Activated CD4-positive, alpha-beta T cell treated with anti-CD3 and anti-CD28 coated beads, Interleukin-2, amount 10 ng/mL, durations not matched to agents 24 days and 14 days (primary cell): ENCODE measurements at regions not wholly inside any gene's neighbourhood (a gene's known extent, or its start where the extent isn't known, plus 50 kb on each side); places are given as distances from the start of the nearest gene placed in this dataset.

Experiments used
- DNase-seq: peaks from one replicate; pipeline ENCODE4 v3.0.0; 2022
- H3K27ac Mint-ChIP-seq: one replicate; pipeline ENCODE4 v1.8.0; 2022; ENCODE audit warnings: mild to moderate bottlenecking, mixed read lengths
- H3K27me3 Mint-ChIP-seq: one replicate; pipeline ENCODE4 v1.8.0; 2022; ENCODE audit warnings: mixed read lengths
- H3K36me3 Mint-ChIP-seq: one replicate; pipeline ENCODE4 v1.8.0; 2022; ENCODE audit warnings: low read depth, mild to moderate bottlenecking, mixed read lengths
- H3K4me1 Mint-ChIP-seq: one replicate; pipeline ENCODE4 v1.8.0; 2021; ENCODE audit warnings: mixed read lengths
- H3K4me3 Mint-ChIP-seq: one replicate; pipeline ENCODE4 v1.8.0; 2022; ENCODE audit warnings: mild to moderate bottlenecking, moderate library complexity, mixed read lengths
- H3K9me3 Mint-ChIP-seq: one replicate; pipeline ENCODE4 v1.8.0; 2021; ENCODE audit warnings: mixed read lengths
- intact Hi-C: fragments of 100-400 bp; cut with micrococcal nuclease; formaldehyde crosslinking; loops from one replicate; pipeline ENCODE4 v1.15.1; 2023

DNA sequence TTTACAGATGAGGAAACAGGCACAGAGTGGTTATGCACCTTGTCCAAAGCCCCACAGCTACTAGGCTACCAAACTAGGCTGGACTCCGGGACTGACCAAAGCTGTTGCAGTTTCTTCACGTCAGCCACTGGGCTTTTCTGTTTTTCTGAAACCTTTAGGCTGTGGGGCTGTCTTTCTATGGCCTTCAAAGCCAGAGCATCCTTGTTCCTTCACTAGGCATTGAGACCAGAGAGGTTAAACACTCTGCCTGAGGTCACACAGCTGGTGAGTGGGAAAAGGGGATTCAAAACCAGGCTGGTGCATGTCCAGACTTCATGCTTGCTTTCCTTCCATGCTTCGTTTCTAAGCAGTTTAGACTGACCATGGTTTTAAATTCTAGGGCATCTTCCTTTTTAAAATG is 97.5 kb upstream of the KCNG1 start:
- DNase-seq = no peak
- Mint-ChIP-seq H3K27ac (no peak overlapping the region), H3K4me1 (peaks cover 4% of the 10 kb centered on the region), H3K27me3 (peaks cover 31% of the 10 kb centered on the region), H3K36me3 (no peaks in the 10 kb centered on the region), H3K9me3 (no peaks in the 10 kb centered on the region), H3K4me3 (no peak overlapping the region)
- intact Hi-C loops = loop anchor here (5.0 kb wide), 1 partner anchor 58 kb away; no protein-coding TSS in a partner anchor

DNA sequence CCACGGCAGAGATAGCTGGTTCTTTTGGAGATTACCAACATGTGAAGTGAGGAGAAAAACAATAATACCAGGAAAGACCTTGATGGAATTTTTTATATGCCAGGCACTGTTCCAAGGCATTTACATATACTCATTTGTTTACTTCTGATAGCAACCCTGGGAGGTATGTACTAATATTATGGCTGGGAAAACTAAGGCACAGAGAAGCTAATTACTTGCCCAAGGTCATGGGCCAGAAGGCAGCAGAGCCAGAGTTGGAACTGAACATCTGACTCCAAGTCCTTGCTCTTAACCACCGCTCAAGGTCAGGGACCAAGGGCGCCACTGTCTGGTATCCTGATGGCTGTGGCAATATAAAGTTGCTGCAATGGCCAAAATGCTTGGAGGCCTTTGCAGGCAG is 97.0 kb upstream of the KCNG1 start:
- H3K4me1 Mint-ChIP-seq = peaks cover 4% of the 10 kb centered on the region
- no peak overlapping the region for H3K27ac Mint-ChIP-seq
- H3K36me3 Mint-ChIP-seq = no peaks in the 10 kb centered on the region
- peaks cover 26% of the 10 kb centered on the region for H3K27me3 Mint-ChIP-seq
- H3K4me3 Mint-ChIP-seq = no peak overlapping the region
- intact Hi-C loops = loop anchor here (5.0 kb wide), 1 partner anchor 58 kb away; no protein-coding TSS in a partner anchor
- H3K9me3 Mint-ChIP-seq = no peaks in the 10 kb centered on the region
- DNase-seq = no peak

DNA sequence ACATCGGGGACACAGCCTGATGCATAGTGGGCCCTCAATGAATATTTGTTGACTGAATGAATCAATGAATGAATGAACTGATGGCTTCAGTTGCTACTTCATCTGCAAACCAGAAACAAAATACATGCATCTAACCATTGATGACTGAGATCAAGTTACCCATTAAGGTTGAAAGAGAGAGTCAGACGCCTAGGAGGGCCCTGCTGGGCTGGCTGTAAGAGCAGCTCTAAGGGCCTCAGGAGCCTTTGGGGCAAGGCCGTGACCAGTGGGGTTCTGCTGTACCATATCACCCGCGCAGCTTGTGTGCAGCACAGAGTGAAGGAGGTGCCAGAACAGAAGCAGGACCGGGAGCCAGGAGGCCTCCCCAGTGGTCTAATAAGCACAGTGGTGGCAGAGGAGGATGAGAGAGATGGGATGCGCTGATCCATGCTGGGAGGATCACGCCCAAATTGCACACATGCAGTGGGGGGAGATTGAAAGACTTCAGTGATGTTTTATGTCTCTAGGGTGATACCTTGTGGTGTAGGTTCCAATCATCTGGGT is 96.1 kb upstream of the KCNG1 start:
- peaks cover 26% of the 10 kb centered on the region for H3K27me3 Mint-ChIP-seq
- peaks cover 4% of the 10 kb centered on the region for H3K4me1 Mint-ChIP-seq
- DNase-seq = no peak
- no peaks in the 10 kb centered on the region for H3K9me3 Mint-ChIP-seq
- intact Hi-C loops = no loop called here
- H3K4me3 Mint-ChIP-seq = no peak overlapping the region
- H3K27ac Mint-ChIP-seq = no peak overlapping the region
- no peaks in the 10 kb centered on the region for H3K36me3 Mint-ChIP-seq

DNA sequence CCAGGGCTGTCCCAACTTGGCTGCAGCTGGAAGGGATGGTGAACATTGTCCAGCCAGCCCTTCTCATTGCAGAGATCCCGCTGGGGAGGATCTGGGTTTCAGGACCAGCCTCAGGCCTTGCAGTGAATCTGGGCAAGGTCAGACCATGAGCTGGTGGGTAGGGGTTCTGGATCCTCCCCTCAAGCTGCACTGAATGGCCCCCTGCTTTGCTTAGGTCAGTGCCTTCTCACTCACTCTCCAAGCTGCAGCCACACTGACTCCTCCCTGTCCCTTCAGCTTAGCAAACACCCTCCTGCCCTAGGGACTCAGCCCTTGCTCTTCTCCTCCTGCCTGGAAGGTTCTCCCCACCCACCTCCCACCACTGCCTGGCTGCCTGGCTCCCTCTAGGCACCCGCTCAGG is 95.3 kb upstream of the KCNG1 start:
- Mint-ChIP-seq H3K36me3 (no peaks in the 10 kb centered on the region), H3K27me3 (peaks cover 25% of the 10 kb centered on the region), H3K27ac (no peak overlapping the region), H3K4me3 (no peak overlapping the region), H3K9me3 (no peaks in the 10 kb centered on the region), H3K4me1 (peaks cover 2% of the 10 kb centered on the region)
- no peak for DNase-seq
- intact Hi-C loops = no loop called here

DNA sequence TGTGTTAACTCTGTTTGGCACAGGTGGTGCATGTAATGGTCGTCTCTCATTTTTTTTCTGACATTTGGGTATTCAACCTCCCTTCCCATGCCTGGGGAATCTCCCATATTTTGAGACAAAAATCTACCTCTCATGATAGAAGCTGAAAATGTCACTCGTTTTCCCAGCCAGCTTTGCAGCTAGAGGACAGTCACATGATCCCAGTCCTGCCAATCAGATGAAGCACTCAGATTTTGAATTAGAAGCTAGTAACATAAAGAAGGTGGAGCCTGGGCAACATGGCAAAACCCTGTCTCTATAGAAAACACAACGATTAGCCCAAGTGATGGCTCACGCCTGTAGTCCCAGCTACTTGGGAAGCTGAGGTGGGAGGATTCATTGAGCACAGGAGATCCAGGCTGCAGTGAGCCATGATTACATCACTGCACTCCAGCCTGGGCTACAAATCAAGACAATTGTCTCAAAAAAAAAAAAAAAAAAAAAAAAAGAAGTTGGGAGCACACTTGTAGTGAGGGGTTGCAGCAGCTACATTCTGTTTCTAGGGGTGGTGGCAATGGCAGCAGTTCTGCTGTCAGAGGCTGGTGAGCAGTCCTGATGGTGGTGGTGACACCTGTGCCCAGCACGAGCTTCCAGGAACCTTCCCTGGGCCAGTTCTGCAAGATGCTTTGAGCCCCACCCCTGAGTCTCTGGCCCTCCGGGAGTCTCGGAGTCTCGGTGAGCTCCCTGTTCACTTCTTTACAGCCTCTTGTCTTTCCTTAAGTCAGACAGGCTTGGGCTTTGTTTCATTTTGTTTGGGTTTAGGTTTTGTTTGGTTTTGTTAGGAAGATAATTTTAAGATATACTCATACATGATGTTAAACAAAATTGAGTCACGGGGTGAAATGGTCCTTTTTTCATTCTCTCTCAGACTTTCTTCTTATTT is 94.1 kb upstream of the KCNG1 start:
- Mint-ChIP-seq H3K4me3 (no peak overlapping the region), H3K4me1 (no peaks in the 10 kb centered on the region), H3K9me3 (no peaks in the 10 kb centered on the region), H3K27me3 (peaks cover 20% of the 10 kb centered on the region), H3K27ac (no peak overlapping the region), H3K36me3 (no peaks in the 10 kb centered on the region)
- intact Hi-C loops = no loop called here
- no peak for DNase-seq

- Mint-ChIP-seq H3K36me3 (no peaks in the 10 kb centered on the region), H3K4me1 (no peaks in the 10 kb centered on the region), H3K9me3 (no peaks in the 10 kb centered on the region), H3K4me3 (no peak overlapping the region), H3K27me3 (peaks cover 18% of the 10 kb centered on the region), H3K27ac (no peak overlapping the region)
- intact Hi-C loops = no loop called here
- no peak for DNase-seq
Observed at GRCh38 chr20:51111290-51111689, 88.4 kb upstream of the KCNG1 start.

DNA sequence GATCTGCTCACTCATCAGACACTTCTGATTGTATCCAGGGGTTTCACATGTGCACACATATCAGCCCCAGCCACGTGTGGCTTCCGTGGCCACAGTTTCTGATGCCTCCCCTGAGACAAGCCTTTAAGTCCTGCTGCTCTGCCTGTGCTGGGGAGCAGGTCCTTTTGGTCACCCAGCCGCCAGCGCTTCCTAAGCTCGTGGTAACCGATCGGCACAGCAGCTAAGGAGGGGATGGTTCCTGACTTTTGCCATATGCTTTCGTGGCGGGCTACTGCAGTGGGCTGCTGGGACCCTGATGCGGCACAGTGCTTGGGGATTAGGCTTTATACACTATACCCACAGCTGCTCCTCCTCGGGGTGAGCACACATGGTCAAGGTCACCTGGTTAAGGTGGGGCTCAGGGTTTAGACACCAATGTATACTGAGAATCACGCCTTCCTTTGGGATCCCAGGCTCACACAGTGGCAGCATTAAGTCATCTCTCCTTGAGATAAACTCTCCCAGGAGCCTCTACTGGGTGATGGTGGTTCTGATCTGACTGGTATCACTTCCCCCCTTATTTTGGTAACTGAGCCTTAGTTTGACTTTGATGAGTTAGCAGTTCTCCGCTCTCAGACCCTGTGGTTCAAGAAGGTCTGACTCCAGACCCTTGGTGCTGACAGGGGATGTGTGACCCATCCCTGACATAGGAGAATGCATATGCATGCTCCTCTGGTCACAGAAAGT is 85.9 kb upstream of the KCNG1 start:
- no peak overlapping the region for H3K4me3 Mint-ChIP-seq
- intact Hi-C loops = no loop called here
- no peaks in the 10 kb centered on the region for H3K4me1 Mint-ChIP-seq
- peaks cover 20% of the 10 kb centered on the region for H3K27me3 Mint-ChIP-seq
- H3K9me3 Mint-ChIP-seq = no peaks in the 10 kb centered on the region
- no peak for DNase-seq
- no peaks in the 10 kb centered on the region for H3K36me3 Mint-ChIP-seq
- H3K27ac Mint-ChIP-seq = no peak overlapping the region

- no peaks in the 10 kb centered on the region for H3K4me1 Mint-ChIP-seq
- H3K4me3 Mint-ChIP-seq = no peak overlapping the region
- no peaks in the 10 kb centered on the region for H3K9me3 Mint-ChIP-seq
- no peak for DNase-seq
- intact Hi-C loops = no loop called here
- H3K27me3 Mint-ChIP-seq = peaks cover 20% of the 10 kb centered on the region
- no peak overlapping the region for H3K27ac Mint-ChIP-seq
- H3K36me3 Mint-ChIP-seq = no peaks in the 10 kb centered on the region
Observed at GRCh38 chr20:51106011-51106410, 83.1 kb upstream of the KCNG1 start.

GRCh38 chr20:51104960-51105920 is 82.3 kb upstream of the KCNG1 start:
- Mint-ChIP-seq H3K4me1 (no peaks in the 10 kb centered on the region), H3K27me3 (peaks cover 16% of the 10 kb centered on the region), H3K36me3 (no peaks in the 10 kb centered on the region), H3K27ac (no peak overlapping the region), H3K9me3 (no peaks in the 10 kb centered on the region), H3K4me3 (no peak overlapping the region)
- intact Hi-C loops = no loop called here
- no peak for DNase-seq

GRCh38 chr20:51100617-51101016 is 77.7 kb upstream of the KCNG1 start:
- Mint-ChIP-seq H3K27me3 (peaks cover 13% of the 10 kb centered on the region), H3K4me1 (no peaks in the 10 kb centered on the region)
- intact Hi-C loops = no loop called here

GRCh38 chr20:51098284-51098810 is 75.4 kb upstream of the KCNG1 start:
- Mint-ChIP-seq H3K4me1 (no peaks in the 10 kb centered on the region), H3K27me3 (peaks cover 23% of the 10 kb centered on the region), H3K4me3 (no peak overlapping the region), H3K36me3 (no peaks in the 10 kb centered on the region), H3K27ac (no peak overlapping the region), H3K9me3 (no peaks in the 10 kb centered on the region)
- intact Hi-C loops = no loop called here
- no peak for DNase-seq

More at GRCh38 chr20:51100617-51101016, 77.7 kb upstream of the KCNG1 start:
- no peak overlapping the region for H3K27ac Mint-ChIP-seq
- H3K36me3 Mint-ChIP-seq = no peaks in the 10 kb centered on the region
- no peak overlapping the region for H3K4me3 Mint-ChIP-seq
- no peaks in the 10 kb centered on the region for H3K9me3 Mint-ChIP-seq
- no peak for DNase-seq

DNA sequence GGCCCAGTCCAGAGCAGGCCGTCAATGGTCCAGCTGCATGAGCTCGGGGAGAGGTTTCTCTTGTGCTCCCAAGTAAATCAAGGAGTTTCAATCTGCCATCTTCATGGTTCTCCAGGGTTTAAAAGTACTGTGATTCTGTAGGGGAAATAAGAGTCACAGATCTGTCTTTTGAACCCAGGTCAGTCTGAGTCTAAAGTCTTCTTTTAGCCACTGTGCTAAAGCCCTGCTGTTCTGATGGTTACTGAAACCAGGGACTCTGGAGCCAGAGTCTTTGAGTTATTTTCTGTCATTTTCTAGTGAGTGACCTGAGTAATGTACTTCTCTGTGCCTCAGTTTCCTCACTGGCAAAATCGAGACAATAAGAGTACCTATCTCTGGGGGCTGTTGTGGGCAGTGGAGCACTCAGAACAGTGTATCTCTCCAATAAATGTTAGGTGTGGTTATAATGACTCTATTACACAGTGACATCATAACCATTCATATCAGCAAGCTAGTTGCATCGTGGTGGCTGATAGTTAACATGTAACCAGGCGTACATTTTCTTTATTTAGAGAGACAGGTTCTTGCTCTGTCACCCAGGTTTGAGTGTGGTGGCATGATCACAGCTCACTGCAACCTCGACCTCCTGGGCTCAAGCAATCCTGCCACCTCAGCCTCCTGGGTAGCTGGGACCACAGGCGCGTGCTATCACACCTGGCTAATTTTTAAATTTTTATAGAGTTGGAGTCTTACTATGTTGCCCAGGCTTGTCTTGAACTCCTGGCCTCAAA is 74.6 kb upstream of the KCNG1 start:
- no peaks in the 10 kb centered on the region for H3K9me3 Mint-ChIP-seq
- H3K36me3 Mint-ChIP-seq = no peaks in the 10 kb centered on the region
- DNase-seq = no peak
- H3K27ac Mint-ChIP-seq = no peak overlapping the region
- H3K27me3 Mint-ChIP-seq = peaks cover 27% of the 10 kb centered on the region
- peaks cover under 1% of the 10 kb centered on the region for H3K4me1 Mint-ChIP-seq
- intact Hi-C loops = no loop called here
- H3K4me3 Mint-ChIP-seq = no peak overlapping the region
